GM23248 (cell line): ENCODE measurements at regions not wholly inside any gene's neighbourhood (a gene's known extent, or its start where the extent isn't known, plus 50 kb on each side); places are given as distances from the start of the nearest gene placed in this dataset.

Experiments used
- DNase-seq: peaks from one replicate; pipeline ENCODE4 v3.0.0-alpha.2; 2015
- H2AFZ ChIP-seq: fragments of 200-600 bp; sonication (generic); 2 replicates; pipeline ENCODE4 v1.6.1; 2016; ENCODE audit warnings: antibody characterized with exemption
- H3F3A ChIP-seq: fragments of 200-600 bp; sonication (generic); 2 replicates; pipeline ENCODE4 v1.6.1; 2016; ENCODE audit warnings: mild to moderate bottlenecking, antibody characterized with exemption, mixed run types; ENCODE audit not compliant: insufficient read depth
- H3K27ac ChIP-seq: fragments of 200-600 bp; sonication (generic); 2 replicates; pipeline ENCODE4 v1.5.1; 2016; ENCODE audit warnings: mild to moderate bottlenecking
- H3K27me3 ChIP-seq: fragments of 200-600 bp; sonication (generic); replicated peaks from 2 replicates; pipeline ENCODE4 v1.6.1; 2016; ENCODE audit warnings: mild to moderate bottlenecking; ENCODE audit not compliant: insufficient read depth
- H3K36me3 ChIP-seq: fragments of 200-600 bp; sonication (generic); 2 replicates; pipeline ENCODE4 v1.6.1; 2016; ENCODE audit warnings: low read depth, mild to moderate bottlenecking
- H3K4me1 ChIP-seq: fragments of 200-600 bp; sonication (generic); 2 replicates; pipeline ENCODE4 v1.6.1; 2016; ENCODE audit warnings: mild to moderate bottlenecking; ENCODE audit not compliant: insufficient read depth
- H3K4me2 ChIP-seq: fragments of 200-600 bp; sonication (generic); one replicate; pipeline ENCODE4 v1.6.1; 2016; ENCODE audit warnings: mild to moderate bottlenecking; ENCODE audit not compliant: unreplicated experiment
- H3K4me3 ChIP-seq: fragments of 200-600 bp; sonication (generic); 2 replicates; pipeline ENCODE4 v1.5.1; 2016; ENCODE audit warnings: mild to moderate bottlenecking
- H3K79me2 ChIP-seq: fragments of 200-600 bp; sonication (generic); 2 replicates; pipeline ENCODE4 v1.6.1; 2016; ENCODE audit warnings: mild to moderate bottlenecking; ENCODE audit not compliant: insufficient read depth
- H3K9ac ChIP-seq: fragments of 200-600 bp; sonication (generic); 2 replicates; pipeline ENCODE4 v1.6.1; 2016; ENCODE audit warnings: mild to moderate bottlenecking
- H3K9me2 ChIP-seq: fragments of 200-600 bp; sonication (generic); 2 replicates; pipeline ENCODE4 v1.6.1; 2016; ENCODE audit warnings: mixed run types, mild to moderate bottlenecking, moderate library complexity; ENCODE audit not compliant: insufficient read depth
- H3K9me3 ChIP-seq: fragments of 200-600 bp; sonication (generic); one replicate; pipeline ENCODE4 v1.6.1; 2017; ENCODE audit warnings: low read depth
- H4K20me1 ChIP-seq: fragments of 200-600 bp; sonication (generic); 2 replicates; pipeline ENCODE4 v1.6.0; 2016; ENCODE audit not compliant: insufficient read depth
- EZH2 ChIP-seq: fragments of 200-600 bp; sonication (generic); IDR thresholded peaks from 2 replicates; pipeline ENCODE4 v1.6.1; 2018; ENCODE audit warnings: antibody characterized with exemption, mild to moderate bottlenecking; ENCODE audit not compliant: insufficient read depth, poor library complexity, severe bottlenecking
- EZH2phosphoT487 ChIP-seq: fragments of 200-600 bp; sonication (generic); IDR thresholded peaks from 2 replicates; pipeline ENCODE4 v1.6.1; 2018; ENCODE audit warnings: antibody characterized with exemption, moderate library complexity, mild to moderate bottlenecking, low read depth; ENCODE audit not compliant: insufficient read depth
- WGBS, 2 experiments: methylation state at CpG; one replicate each; pipeline ENCODE4 v1.1.6; 2015 to 2017; ENCODE audit warnings: low lambda C conversion rate in 2 of 2, low coverage in 1 of 2; ENCODE audit errors: missing lambda C conversion rate in 2 of 2; 5-methylcytosine and 5-hydroxymethylcytosine counted together
- in situ Hi-C: fragments of 300-500 bp; cut with MboI; formaldehyde crosslinking; loops from 2 replicates; pipeline ENCODE4 v1.15.0; 2020

GRCh38 chr5:28415791-28416443, 1377.5 kb upstream of the CDH9 start:
- no peak overlapping the region for H3K4me3 ChIP-seq
- H3K9me2 ChIP-seq, result no peaks in the 10 kb centered on the region
- DNase-seq, result no peak
- 27 to 29% methylated on average over 2 of the region's 2 CpGs for WGBS, 2 experiments
- no peaks in the 10 kb centered on the region for H3K4me1 ChIP-seq
- TF ChIP-seq EZH2 (no peak), EZH2phosphoT487 (no peak)
- no peaks in the 10 kb centered on the region for H3K79me2 ChIP-seq
- H3F3A ChIP-seq, result no peaks in the 10 kb centered on the region
- H3K27me3 ChIP-seq, result no peaks in the 10 kb centered on the region
- H3K9me3 ChIP-seq, result no peaks in the 10 kb centered on the region
- no peaks in the 10 kb centered on the region for H3K36me3 ChIP-seq
- no peak overlapping the region for H3K4me2 ChIP-seq
- H4K20me1 ChIP-seq, result no peaks in the 10 kb centered on the region
- H3K27ac ChIP-seq, result no peak overlapping the region
- H2AFZ ChIP-seq, result no peak overlapping the region
- H3K9ac ChIP-seq, result no peak overlapping the region
- in situ Hi-C loops, result no loop called here

DNA sequence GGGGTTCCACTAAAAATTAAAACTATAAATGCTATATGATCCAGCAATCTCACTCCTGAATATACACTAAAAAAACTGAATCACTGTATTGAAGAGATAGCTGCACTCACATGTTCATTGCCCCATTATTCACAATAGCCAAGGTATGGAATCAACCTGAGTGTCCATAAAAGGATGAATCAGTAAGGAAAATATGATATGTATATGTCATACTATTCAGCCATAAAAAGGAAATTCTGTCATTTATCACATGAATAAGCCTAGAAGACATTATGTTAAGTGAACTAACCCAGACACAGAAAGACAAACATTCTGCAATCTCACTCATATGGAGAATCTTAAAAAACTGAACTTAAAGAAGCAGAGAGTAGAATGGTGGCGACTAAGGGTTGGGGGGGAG, 1376.2 kb upstream of the CDH9 start:
- Histone ChIP-seq H3K27ac (no peak overlapping the region), H3K36me3 (no peaks in the 10 kb centered on the region), H3F3A (no peaks in the 10 kb centered on the region), H3K9me2 (no peaks in the 10 kb centered on the region), H3K4me2 (no peak overlapping the region), H3K4me3 (no peak overlapping the region), H3K27me3 (no peaks in the 10 kb centered on the region), H3K9ac (no peak overlapping the region), H3K4me1 (no peaks in the 10 kb centered on the region), H3K79me2 (no peaks in the 10 kb centered on the region), H2AFZ (no peak overlapping the region), H4K20me1 (no peaks in the 10 kb centered on the region), H3K9me3 (no peaks in the 10 kb centered on the region)
- DNase-seq, result no peak
- TF ChIP-seq EZH2phosphoT487 (no peak), EZH2 (no peak)
- in situ Hi-C loops, result no loop called here
- WGBS, 2 experiments, result 14 to 21% methylated on average over 1 of the region's 1 CpG

GRCh38 chr5:28408651-28409050, 1370.3 kb upstream of the CDH9 start:
- Histone ChIP-seq H3K9ac (no peak overlapping the region), H3K4me2 (no peak overlapping the region), H3K79me2 (no peaks in the 10 kb centered on the region), H3K4me1 (no peaks in the 10 kb centered on the region), H3F3A (no peaks in the 10 kb centered on the region), H3K36me3 (no peaks in the 10 kb centered on the region), H2AFZ (no peak overlapping the region), H3K4me3 (no peak overlapping the region), H3K27me3 (no peaks in the 10 kb centered on the region), H3K27ac (no peak overlapping the region), H4K20me1 (no peaks in the 10 kb centered on the region), H3K9me3 (no peaks in the 10 kb centered on the region), H3K9me2 (no peaks in the 10 kb centered on the region)
- no peak for TF ChIP-seq EZH2
- TF ChIP-seq EZH2phosphoT487, result no peak
- DNase-seq, result no peak
- in situ Hi-C loops, result no loop called here

DNA sequence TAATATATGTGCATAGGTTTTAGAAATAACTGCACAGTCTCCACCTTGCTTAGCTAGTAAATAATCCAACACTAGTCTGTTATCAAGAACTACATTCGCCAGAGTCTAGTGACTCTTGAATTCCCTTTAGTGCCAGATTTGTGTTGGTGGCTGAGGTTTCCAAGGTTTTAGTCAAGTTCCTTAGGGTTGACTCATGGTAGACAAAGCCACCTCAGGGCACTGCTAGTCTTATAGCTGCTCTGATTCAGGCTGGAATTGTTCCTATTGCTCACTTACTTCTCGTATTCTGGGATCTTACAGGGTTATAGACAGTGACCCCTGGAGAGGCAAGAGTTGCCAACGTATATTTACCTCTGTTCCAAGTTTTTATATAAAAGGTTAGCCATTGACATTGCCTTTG, 1369.8 kb upstream of the CDH9 start:
- Histone ChIP-seq H3K9ac (no peak overlapping the region), H3K4me2 (no peak overlapping the region), H2AFZ (no peak overlapping the region), H3K4me1 (no peaks in the 10 kb centered on the region), H4K20me1 (no peaks in the 10 kb centered on the region), H3K27ac (no peak overlapping the region), H3F3A (no peaks in the 10 kb centered on the region), H3K4me3 (no peak overlapping the region), H3K27me3 (no peaks in the 10 kb centered on the region), H3K9me3 (no peaks in the 10 kb centered on the region), H3K79me2 (no peaks in the 10 kb centered on the region), H3K9me2 (no peaks in the 10 kb centered on the region), H3K36me3 (no peaks in the 10 kb centered on the region)
- in situ Hi-C loops, result no loop called here
- DNase-seq, result no peak
- TF ChIP-seq EZH2phosphoT487, result no peak
- TF ChIP-seq EZH2, result no peak
- WGBS, 2 experiments, result 9 to 18% methylated on average over 3 of the region's 3 CpGs
